H9 (cell line): ENCODE measurements at regions not wholly inside any gene's neighbourhood (a gene's known extent, or its start where the extent isn't known, plus 50 kb on each side); places are given as distances from the start of the nearest gene placed in this dataset.

Experiments
- DNase-seq: peaks from one replicate; pipeline ENCODE4 v3.0.0-alpha.2; 2017
- H2AFZ ChIP-seq: one replicate; pipeline ENCODE4 v1.6.1; 2013; ENCODE audit warnings: mild to moderate bottlenecking, low read length, control low read depth, moderate library complexity
- H2AK5ac ChIP-seq: 2 replicates; pipeline ENCODE4 v1.6.1; 2013; ENCODE audit warnings: low read length, control low read depth, mixed read lengths; ENCODE audit not compliant: insufficient read length
- H2BK120ac ChIP-seq: one replicate; pipeline ENCODE4 v1.6.1; 2013; ENCODE audit warnings: low read depth, mild to moderate bottlenecking, low read length, control low read depth, inconsistent platforms; ENCODE audit not compliant: poor library complexity, severe bottlenecking
- H2BK12ac ChIP-seq: 2 replicates; pipeline ENCODE4 v1.6.1; 2013; ENCODE audit warnings: low read length, control low read depth, mixed read lengths, low read depth; ENCODE audit not compliant: insufficient read length
- H2BK15ac ChIP-seq: 2 replicates; pipeline ENCODE4 v1.6.1; 2013; ENCODE audit warnings: low read depth, low read length, control low read depth
- H2BK20ac ChIP-seq: one replicate; pipeline ENCODE4 v1.6.1; 2013; ENCODE audit warnings: low read depth, mild to moderate bottlenecking, low read length, control low read depth, inconsistent platforms; ENCODE audit not compliant: poor library complexity, severe bottlenecking
- H2BK5ac ChIP-seq: 2 replicates; pipeline ENCODE4 v1.6.1; 2013; ENCODE audit warnings: low read length, control low read depth, mixed read lengths; ENCODE audit not compliant: insufficient read length
- H3K14ac ChIP-seq: 2 replicates; pipeline ENCODE4 v1.6.1; 2013; ENCODE audit warnings: low read length, control low read depth; ENCODE audit not compliant: insufficient read depth
- H3K18ac ChIP-seq: 2 replicates; pipeline ENCODE4 v1.6.1; 2013; ENCODE audit warnings: low read depth, mild to moderate bottlenecking, mixed read lengths, low read length, control low read depth; ENCODE audit not compliant: insufficient read length
- H3K23ac ChIP-seq: 2 replicates; pipeline ENCODE4 v1.6.1; 2013; ENCODE audit warnings: low read length, control low read depth, mixed read lengths, low read depth; ENCODE audit not compliant: insufficient read length
- H3K23me2 ChIP-seq: 2 replicates; pipeline ENCODE4 v1.6.1; 2013; ENCODE audit warnings: low read depth, mild to moderate bottlenecking, mixed read lengths, low read length, control low read depth; ENCODE audit not compliant: insufficient read length, poor library complexity, severe bottlenecking
- H3K27ac ChIP-seq: 2 replicates; pipeline ENCODE4 v1.5.1; 2013; ENCODE audit warnings: low read length, control low read depth, mixed read lengths, low read depth; ENCODE audit not compliant: insufficient read length
- H3K27me3 ChIP-seq: 2 replicates; pipeline ENCODE4 v1.6.1; 2013; ENCODE audit warnings: low read length, control low read depth, inconsistent platforms; ENCODE audit not compliant: insufficient read depth
- H3K4ac ChIP-seq: 2 replicates; pipeline ENCODE4 v1.6.1; 2013; ENCODE audit warnings: low read depth, mild to moderate bottlenecking, control low read depth, inconsistent platforms, low read length, moderate library complexity
- H3K4me1 ChIP-seq: 2 replicates; pipeline ENCODE4 v1.6.1; 2013; ENCODE audit warnings: low read length, control low read depth, inconsistent platforms; ENCODE audit not compliant: insufficient read depth
- H3K4me2 ChIP-seq: 2 replicates; pipeline ENCODE4 v1.6.1; 2013; ENCODE audit warnings: low read length, control low read depth, mixed read lengths; ENCODE audit not compliant: insufficient read length, insufficient read depth
- H3K56ac ChIP-seq: 2 replicates; pipeline ENCODE4 v1.6.1; 2013; ENCODE audit warnings: low read depth, mild to moderate bottlenecking, mixed read lengths, low read length, control low read depth; ENCODE audit not compliant: insufficient read length
- H3K79me1 ChIP-seq: 2 replicates; pipeline ENCODE4 v1.6.1; 2013; ENCODE audit warnings: low read depth, mild to moderate bottlenecking, moderate library complexity, low read length, control low read depth, inconsistent platforms; ENCODE audit not compliant: insufficient read depth, poor library complexity, severe bottlenecking
- H3K79me2 ChIP-seq: 2 replicates; pipeline ENCODE4 v1.6.1; 2013; ENCODE audit warnings: low read length, control low read depth, inconsistent platforms; ENCODE audit not compliant: insufficient read depth
- H3K9ac ChIP-seq: 2 replicates; pipeline ENCODE4 v1.6.1; 2013; ENCODE audit warnings: low read length, control low read depth, mixed read lengths; ENCODE audit not compliant: insufficient read length; ENCODE audit errors: extremely low read depth
- H3K9me3 ChIP-seq: one replicate; pipeline ENCODE4 v1.6.1; 2013; ENCODE audit warnings: low read depth, low read length, inconsistent platforms; ENCODE audit not compliant: control insufficient read depth
- H3T11ph ChIP-seq: one replicate; pipeline ENCODE4 v1.6.1; 2013; ENCODE audit warnings: mild to moderate bottlenecking, low read length, control low read depth, inconsistent platforms
- H4K20me1 ChIP-seq: one replicate; pipeline ENCODE4 v1.6.1; 2013; ENCODE audit not compliant: control insufficient read depth, insufficient read length, insufficient read depth
- H4K5ac ChIP-seq: 2 replicates; pipeline ENCODE4 v1.6.1; 2013; ENCODE audit warnings: low read depth, mild to moderate bottlenecking, mixed read lengths, low read length, control low read depth; ENCODE audit not compliant: insufficient read length
- H4K8ac ChIP-seq: replicated peaks from 2 replicates; pipeline ENCODE4 v1.6.1; 2013; ENCODE audit warnings: low read length, control low read depth, mixed read lengths, low read depth; ENCODE audit not compliant: insufficient read length
- H4K91ac ChIP-seq: 2 replicates; pipeline ENCODE4 v1.6.1; 2013; ENCODE audit warnings: low read depth, mild to moderate bottlenecking, moderate library complexity, mixed read lengths, low read length, control low read depth; ENCODE audit not compliant: insufficient read length
- H3K27ac Mint-ChIP-seq, 3 experiments: 2 replicates in 2 of 3; 3 replicates in 1 of 3; pipeline ENCODE4 v1.8.0; 2020 to 2021; ENCODE audit warnings: mixed read lengths in 3 of 3, mild to moderate bottlenecking in 1 of 3, moderate library complexity in 1 of 3
- H3K27me3 Mint-ChIP-seq: 2 replicates; pipeline ENCODE4 v1.8.0; 2021; ENCODE audit warnings: low read depth, mild to moderate bottlenecking, moderate library complexity, mixed read lengths
- H3K36me3 Mint-ChIP-seq, 3 experiments: 2 replicates in 2 of 3; 3 replicates in 1 of 3; pipeline ENCODE4 v1.8.0; 2020 to 2021; ENCODE audit warnings: low read depth in 3 of 3, mixed read lengths in 3 of 3; ENCODE audit not compliant: insufficient read depth in 1 of 3
- H3K4me1 Mint-ChIP-seq, 2 experiments: 2 replicates each; pipeline ENCODE4 v1.8.0; 2020; ENCODE audit warnings: mixed read lengths in 2 of 2
- H3K4me3 Mint-ChIP-seq, 2 experiments: 2 replicates in 1 of 2; 3 replicates in 1 of 2; pipeline ENCODE4 v1.8.0; 2020 to 2021; ENCODE audit warnings: mild to moderate bottlenecking in 2 of 2, mixed read lengths in 2 of 2, moderate library complexity in 1 of 2
- H3K9me3 Mint-ChIP-seq, 2 experiments: 2 replicates in 1 of 2; 3 replicates in 1 of 2; pipeline ENCODE4 v1.8.0; 2020; ENCODE audit warnings: mild to moderate bottlenecking in 2 of 2, mixed read lengths in 2 of 2, moderate library complexity in 1 of 2
- CTCF ChIP-seq: fragments of 200-600 bp; sonication (generic); conservative IDR thresholded peaks from 3 replicates; pipeline ENCODE4 v1.8.0; 2021; ENCODE audit warnings: antibody characterized with exemption, mild to moderate bottlenecking
- WGBS: extraction: QIAGEN DNeasy Blood & Tissue Kit; methylation state at CpG from one replicate; pipeline ENCODE4 v1.1.7; 2013; ENCODE audit warnings: missing lambda C conversion rate, low lambda C conversion rate, mixed read lengths; ENCODE audit not compliant: insufficient read length; ENCODE audit errors: extremely low coverage; 5-methylcytosine and 5-hydroxymethylcytosine counted together

GRCh38 chr7:22613496-22613895 lies 113.5 kb upstream of the IL6 start:
- peaks cover 7 to 15% of the 10 kb centered on the region in 2 experiments for H3K4me1 Mint-ChIP-seq

More at GRCh38 chr7:22613496-22613895, 113.5 kb upstream of the IL6 start:
- no CpG with 5 or more reads among the region's 2 CpGs for whole genome bisulfite sequencing
- H4K5ac ChIP-seq = no peak overlapping the region
- H3K79me1 ChIP-seq = no peaks in the 10 kb centered on the region
- H4K20me1 ChIP-seq = no peaks in the 10 kb centered on the region
- no peak overlapping the region for H3K27ac ChIP-seq
- no peak overlapping the region for H2AFZ ChIP-seq
- no peaks in the 10 kb centered on the region; the same call in 1 of the 2 replicates for H3K4me1 ChIP-seq
- H4K91ac ChIP-seq = no peak overlapping the region
- no peaks in the 10 kb centered on the region for H3K23me2 ChIP-seq
- H3K9me3 ChIP-seq = peaks cover 7% of the 10 kb centered on the region
- peaks cover 18 to 19% of the 10 kb centered on the region in 2 experiments for H3K9me3 Mint-ChIP-seq
- H2BK120ac ChIP-seq = no peak overlapping the region
- H3K4me2 ChIP-seq = no peak overlapping the region
- no peak overlapping the region for H3K14ac ChIP-seq
- H2BK5ac ChIP-seq = no peak overlapping the region
- H3K27me3 Mint-ChIP-seq = peaks cover 3% of the 10 kb centered on the region; the same call in 1 of the 2 replicates
- no peak overlapping the region for H2BK15ac ChIP-seq
- no peak overlapping the region for H2BK20ac ChIP-seq
- H3K27ac Mint-ChIP-seq = no peak overlapping the region
- peaks cover 11 to 19% (median 17%) of the 10 kb centered on the region in 3 experiments; a peak in 5 of 7 replicates for H3K36me3 Mint-ChIP-seq
- H3K18ac ChIP-seq = no peak overlapping the region
- no peaks in the 10 kb centered on the region for H3K79me2 ChIP-seq
- no peak overlapping the region for H3T11ph ChIP-seq
- no peak overlapping the region for H3K9ac ChIP-seq
- H4K8ac ChIP-seq = no peak overlapping the region
- H2AK5ac ChIP-seq = no peak overlapping the region
- DNase-seq = no peak
- H3K56ac ChIP-seq = no peak overlapping the region
- no peak for TF ChIP-seq CTCF
- H3K23ac ChIP-seq = no peak overlapping the region
- H2BK12ac ChIP-seq = no peak overlapping the region
- no peaks in the 10 kb centered on the region for H3K27me3 ChIP-seq
- no peak overlapping the region for H3K4me3 Mint-ChIP-seq
- no peak overlapping the region for H3K4ac ChIP-seq
